Esophagus mucosa (tissue), 1 donor: ENCODE measurements at regions not wholly inside any gene's neighbourhood (a gene's known extent, or its start where the extent isn't known, plus 50 kb on each side); places are given as distances from the start of the nearest gene placed in this dataset.

Experiments used
- ATAC-seq: fragments of 200-7000 bp; cut with Tn5 transposase; one replicate; pipeline ENCODE4 v1.9.1; 2020
- donor health status: DM: yes; HTN: yes; CAD: no.

- no peak for ATAC-seq
Measured at GRCh38 chr10:128775743-128776142, 649.5 kb upstream of the MKI67 start.

DNA sequence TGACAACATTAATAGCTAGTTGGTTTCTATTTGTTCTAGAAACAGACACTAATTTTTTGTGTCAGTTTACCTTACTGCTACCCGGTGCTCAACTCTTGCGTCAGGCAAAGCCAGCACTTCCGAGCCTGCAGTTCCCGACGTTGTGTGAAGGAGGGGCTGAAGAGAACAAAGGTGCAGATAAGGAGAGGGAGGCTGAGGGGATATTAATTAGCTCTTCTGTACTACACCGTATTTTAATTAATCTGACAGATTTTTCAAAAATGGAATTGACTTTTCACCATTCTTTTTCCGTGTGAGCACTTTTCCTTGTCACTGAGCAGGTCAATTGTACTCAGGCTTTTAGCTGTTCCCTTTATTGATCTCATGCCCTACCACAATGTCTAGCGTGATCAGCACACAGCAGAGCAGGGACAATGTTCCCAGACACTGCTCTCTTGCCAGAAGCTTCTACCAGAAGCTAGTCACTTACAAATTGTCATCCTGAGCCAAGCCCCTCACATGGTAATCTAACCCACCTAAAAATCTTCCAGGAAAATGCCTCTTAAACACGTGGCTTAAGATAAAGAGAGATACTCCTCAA is 650.5 kb upstream of the MKI67 start:
- no peak for ATAC-seq

DNA sequence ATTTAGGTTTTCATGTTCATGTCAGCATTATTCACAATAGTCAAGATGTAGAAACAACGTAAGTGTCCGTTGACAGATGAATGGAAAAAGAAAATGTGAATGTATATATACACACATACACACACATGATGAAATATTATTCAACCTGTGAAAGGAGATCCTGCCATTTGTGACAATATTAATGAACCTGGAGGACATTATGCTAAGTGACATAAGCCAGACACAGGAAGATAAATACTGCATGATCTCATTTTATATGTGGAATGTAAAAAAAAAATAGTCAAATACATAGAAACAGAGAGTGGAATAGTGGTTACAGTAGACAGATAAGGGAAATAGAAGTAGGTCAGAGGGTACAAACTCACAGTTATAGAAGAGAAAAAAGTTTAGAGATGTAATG is 651.1 kb upstream of the MKI67 start:
- no peak for ATAC-seq

GRCh38 chr10:128779416-128779815 is 653.2 kb upstream of the MKI67 start:
- ATAC-seq, result no peak

GRCh38 chr10:128780156-128780761 is 654.0 kb upstream of the MKI67 start:
- no peak for ATAC-seq

GRCh38 chr10:128781637-128782036 is 655.4 kb upstream of the MKI67 start:
- ATAC-seq, result no peak

GRCh38 chr10:128784444-128784843 is 658.2 kb upstream of the MKI67 start:
- no peak for ATAC-seq

GRCh38 chr10:128792426-128793140 is 666.4 kb upstream of the MKI67 start:
- no peak for ATAC-seq

DNA sequence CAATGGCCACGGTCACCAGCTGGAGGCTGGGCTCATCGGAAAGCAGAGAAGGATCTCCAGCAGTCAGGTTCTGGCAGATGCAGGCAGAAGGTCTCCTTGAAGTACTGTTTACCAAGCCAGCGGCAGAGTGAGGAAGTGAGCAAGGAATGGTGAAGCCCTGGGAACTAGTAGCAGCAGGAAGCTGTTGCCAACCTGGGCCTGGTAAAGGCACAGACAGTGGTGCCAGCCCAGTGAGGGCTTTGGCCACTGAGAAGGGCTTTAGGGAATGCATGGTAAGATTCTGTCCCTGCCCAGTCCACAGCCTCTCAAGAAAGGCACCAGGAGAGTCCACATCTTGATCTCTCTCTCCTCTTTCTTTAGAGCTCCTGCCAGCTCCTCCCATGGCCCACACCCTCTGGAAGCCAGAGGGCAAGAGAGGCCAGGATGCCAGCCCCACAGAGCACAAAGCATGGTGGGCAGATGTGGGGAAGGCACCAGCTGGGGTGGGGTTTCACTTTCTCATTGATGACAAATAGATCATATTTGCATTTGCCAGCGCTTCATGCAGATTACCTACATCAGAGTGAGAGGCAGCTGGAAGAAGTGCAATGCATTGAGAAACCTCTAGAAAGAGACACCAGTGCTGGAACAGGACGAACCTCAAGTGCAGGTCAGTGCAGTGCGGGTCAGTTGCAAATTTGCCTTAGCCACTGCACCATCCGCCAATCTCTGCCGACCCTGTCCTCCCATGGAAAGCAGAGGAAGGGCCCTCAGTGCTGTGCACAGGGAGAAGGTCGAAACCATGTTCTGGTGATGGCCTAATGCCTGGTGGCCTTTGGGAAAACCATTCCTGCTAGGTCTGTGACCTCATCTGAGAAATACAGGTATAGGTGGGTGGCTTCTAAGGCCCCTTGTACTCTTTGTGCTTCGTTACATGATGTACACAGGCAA is 667.8 kb upstream of the MKI67 start:
- no peak for ATAC-seq

GRCh38 chr10:128796396-128796912 is 670.2 kb upstream of the MKI67 start:
- ATAC-seq, result no peak

DNA sequence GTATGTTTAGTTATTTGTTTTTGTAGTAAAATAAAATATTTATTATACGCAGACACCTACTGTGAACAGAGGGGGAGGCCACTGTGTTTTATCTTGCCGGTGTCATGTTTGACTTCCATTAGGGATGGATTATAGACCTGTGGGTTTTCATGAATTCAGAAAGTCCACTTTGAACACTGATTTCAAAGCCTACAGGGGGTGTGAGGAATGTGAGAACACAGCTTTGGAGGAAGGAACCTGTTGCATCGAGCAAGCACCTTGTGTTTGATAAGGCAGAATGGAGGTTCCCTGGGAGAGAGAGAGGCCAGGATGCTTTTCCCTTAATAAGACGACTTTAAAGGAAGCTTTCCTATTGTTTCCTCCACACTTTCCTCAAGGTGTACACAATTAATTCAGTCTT is 665.0 kb upstream of the MGMT start:
- no peak for ATAC-seq

- ATAC-seq, result no peak
Measured at GRCh38 chr10:128803790-128804189, 663.3 kb upstream of the MGMT start.

DNA sequence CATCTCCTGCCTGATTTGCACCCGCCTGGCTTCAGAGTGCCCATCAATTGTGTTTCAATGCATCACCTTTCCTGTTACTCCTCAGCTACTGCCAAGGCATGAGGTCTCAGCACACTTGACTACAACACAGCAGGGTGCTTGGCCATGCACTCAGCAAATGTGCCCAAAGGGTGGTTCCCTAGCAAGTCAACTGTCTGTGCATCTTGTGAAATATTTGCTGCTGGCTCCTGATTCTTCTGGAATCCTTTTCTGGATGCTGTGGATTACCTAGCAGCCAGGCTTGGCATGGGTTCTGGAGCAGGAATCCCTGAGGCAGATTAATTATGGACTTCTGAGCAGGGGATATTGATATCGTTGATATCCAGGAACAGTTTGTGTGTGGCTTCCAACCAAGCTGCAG is 662.6 kb upstream of the MGMT start:
- ATAC-seq, result no peak

GRCh38 chr10:128808921-128809440 is 658.1 kb upstream of the MGMT start:
- no peak for ATAC-seq

DNA sequence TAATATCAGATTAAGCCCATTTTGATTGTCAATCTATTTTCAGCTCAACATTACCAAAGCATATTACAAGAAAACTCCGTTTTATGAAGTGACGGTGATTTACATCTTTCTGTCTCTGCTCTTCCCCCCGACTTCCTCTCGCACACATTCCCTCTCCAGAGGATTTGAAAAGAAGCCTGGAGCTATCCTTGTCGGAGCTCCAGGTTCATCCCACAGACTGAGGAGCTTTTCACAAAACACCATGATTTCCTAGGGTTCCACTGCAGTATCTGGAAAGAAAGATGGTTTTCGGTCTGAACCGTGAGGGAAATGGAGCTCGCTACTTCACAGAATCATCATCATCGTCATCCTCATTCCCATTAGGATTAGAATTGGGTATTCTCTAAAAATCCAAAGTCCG is 655.5 kb upstream of the MGMT start:
- no peak for ATAC-seq

GRCh38 chr10:128812000-128812399 is 655.0 kb upstream of the MGMT start:
- no peak for ATAC-seq

- ATAC-seq, result no peak
Measured at GRCh38 chr10:128813574-128813973, 653.5 kb upstream of the MGMT start.

GRCh38 chr10:128814024-128814423 is 653.0 kb upstream of the MGMT start:
- ATAC-seq, result no peak

DNA sequence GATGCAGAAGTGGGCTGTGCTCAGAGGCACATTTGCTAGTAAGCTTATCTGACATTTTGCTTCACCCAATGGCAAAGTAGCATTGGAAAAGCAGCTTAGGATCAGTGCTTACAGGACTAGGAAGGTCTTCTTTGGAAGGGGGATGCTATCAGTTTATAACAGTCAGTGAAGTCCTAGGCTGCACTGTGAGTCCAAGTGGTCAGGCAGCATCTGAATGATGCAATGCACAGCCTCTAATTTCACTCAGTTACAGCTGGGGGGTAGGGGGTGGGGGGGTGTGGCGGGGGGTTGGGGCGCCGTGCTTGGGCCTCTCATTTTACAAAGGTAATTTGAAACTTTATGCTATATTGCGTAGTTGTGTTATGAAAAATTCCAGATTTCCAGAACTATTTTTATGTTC is 652.3 kb upstream of the MGMT start:
- ATAC-seq, result no peak

GRCh38 chr10:128816726-128817125 is 650.3 kb upstream of the MGMT start:
- no peak for ATAC-seq

DNA sequence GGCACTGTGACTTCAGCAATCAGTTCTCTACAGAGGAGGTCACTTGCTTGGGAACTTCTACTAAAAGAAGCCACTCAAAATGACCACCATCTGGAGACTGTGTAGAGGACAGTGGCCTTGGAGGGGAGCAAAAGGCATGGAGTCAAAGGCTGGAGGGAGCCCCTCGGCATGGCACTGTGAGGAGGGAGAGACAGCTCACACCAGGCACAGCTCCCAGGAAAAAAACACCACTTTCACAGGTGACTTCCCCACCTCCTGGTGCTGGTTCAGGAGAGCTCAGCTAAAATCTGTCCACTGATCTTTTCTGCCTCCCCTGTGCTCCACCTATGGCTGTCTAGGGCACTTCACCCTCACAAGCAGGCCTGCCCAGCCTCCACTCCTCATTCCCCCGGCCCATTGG is 649.4 kb upstream of the MGMT start:
- no peak for ATAC-seq

DNA sequence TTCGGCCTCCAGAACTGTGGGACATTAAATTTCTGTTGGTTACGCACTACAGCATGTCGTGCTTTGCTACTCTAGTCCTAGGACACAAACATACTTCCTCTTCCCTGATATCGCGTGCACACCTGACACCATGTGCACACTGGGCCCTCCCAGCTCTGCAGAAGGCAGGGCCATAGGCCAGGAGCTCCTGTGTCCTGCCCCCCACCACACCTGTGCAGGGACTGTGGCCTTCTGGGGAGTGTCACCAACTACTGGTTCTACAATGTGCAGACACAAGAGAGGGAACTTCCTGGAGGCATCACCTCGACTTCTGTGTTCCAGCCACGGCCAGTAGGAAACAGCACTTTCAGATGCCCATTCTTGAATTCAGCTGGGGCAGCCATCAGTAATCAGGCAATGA is 646.4 kb upstream of the MGMT start:
- ATAC-seq, result no peak

DNA sequence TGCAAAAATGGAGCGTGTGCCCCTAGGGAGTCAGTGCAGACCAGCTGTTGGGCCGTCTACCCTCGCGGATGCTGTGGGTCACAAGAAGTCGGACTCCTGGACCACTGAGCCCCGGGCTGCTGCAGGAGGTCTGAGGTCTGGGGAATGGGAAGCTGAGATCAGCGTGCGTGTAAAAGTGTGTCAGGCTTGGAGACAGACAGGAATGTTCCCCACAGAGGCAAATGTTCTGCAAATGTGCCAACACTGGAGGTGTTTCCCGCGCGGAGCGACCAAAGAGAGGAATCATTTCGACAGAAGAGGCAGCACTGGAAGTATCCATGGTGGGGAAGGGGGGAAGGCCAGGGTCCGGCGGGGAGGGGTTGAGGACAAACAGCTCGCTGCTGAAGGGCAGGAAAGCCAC is 643.8 kb upstream of the MGMT start:
- ATAC-seq, result no peak
